Cardiac fibroblast (primary cell): ENCODE measurements at regions not wholly inside any gene's neighbourhood (a gene's known extent, or its start where the extent isn't known, plus 50 kb on each side); places are given as distances from the start of the nearest gene placed in this dataset.

Experiments
- DNase-seq, 2 donors: peaks; one replicate each; pipeline versions ENCODE4 v3.0.0 to v3.0.0-alpha.2; 2010; ENCODE audit warnings: low read depth in 2 of 2
- H3K4me3 ChIP-seq, 2 donors: replicated peaks in 1 of 2; 1 replicate in 1 of 2; 2 replicates in 1 of 2; pipeline ENCODE4 v1.5.1; 2011; ENCODE audit warnings: low read depth in 2 of 2, low read length in 2 of 2, mild to moderate bottlenecking in 2 of 2, moderate library complexity in 1 of 2
- CTCF ChIP-seq: IDR thresholded peaks from one replicate; pipeline ENCODE4 v1.5.1; 2011; ENCODE audit warnings: low read depth, mild to moderate bottlenecking, low read length, inconsistent platforms

DNA sequence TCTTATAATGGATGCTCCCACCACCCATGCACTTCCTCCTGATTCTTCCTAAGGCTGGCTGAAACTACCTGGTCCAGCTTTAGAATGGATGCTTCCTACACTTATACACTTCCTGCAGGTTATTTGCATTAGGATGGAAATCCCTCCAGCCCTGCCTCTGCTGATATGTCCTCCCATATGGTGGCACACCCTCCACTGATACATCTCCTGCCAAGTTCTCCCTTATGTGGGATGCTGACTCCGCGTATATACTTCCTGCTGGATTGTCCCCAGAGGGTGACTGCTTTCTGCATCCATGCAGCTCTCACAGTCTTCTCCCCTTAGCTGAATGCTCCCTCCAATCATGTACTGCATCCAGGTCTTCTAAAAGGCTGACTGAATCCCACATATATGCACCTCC is 254.6 kb upstream of the FAM47C start:
- H3K4me3 ChIP-seq = no peak overlapping the region
- DNase-seq = no peak
- no peak for TF ChIP-seq CTCF

GRCh38 chrX:36787752-36788151 is 220.4 kb upstream of the FAM47C start:
- no peak for DNase-seq
- H3K4me3 ChIP-seq = no peak overlapping the region
- TF ChIP-seq CTCF = no peak

GRCh38 chrX:36803151-36803550 is 205.0 kb upstream of the FAM47C start:
- no peak overlapping the region for H3K4me3 ChIP-seq
- no peak for TF ChIP-seq CTCF
- DNase-seq = no peak

- TF ChIP-seq CTCF = no peak
- H3K4me3 ChIP-seq = no peak overlapping the region
- no peak for DNase-seq
These were observed 204.1 kb upstream of the FAM47C start for GRCh38 chrX:36804066-36804465.

- TF ChIP-seq CTCF = no peak
- no peak for DNase-seq
These were observed 163.3 kb upstream of the FAM47C start for GRCh38 chrX:36844857-36845256.

DNA sequence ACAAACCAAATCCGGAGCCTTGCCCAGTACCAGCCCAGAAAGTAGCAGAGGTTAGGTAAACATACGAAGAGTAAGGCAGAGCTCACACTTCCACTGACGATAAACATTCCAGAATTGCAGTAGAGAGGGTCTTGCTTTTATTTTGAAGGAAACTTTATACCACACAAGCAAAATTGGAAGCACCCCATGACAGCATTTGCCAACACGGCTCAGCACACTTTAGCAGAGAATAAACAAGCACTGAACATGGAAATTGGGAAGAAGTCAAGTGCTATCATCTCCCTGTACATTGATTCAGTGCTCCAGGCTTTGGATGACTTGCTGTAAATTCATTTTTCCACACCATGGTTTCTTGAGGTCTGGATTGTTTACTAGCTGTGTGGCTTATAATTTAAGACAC is 160.7 kb upstream of the FAM47C start:
- TF ChIP-seq CTCF = no peak
- no peak for DNase-seq
- no peak overlapping the region for H3K4me3 ChIP-seq

More at GRCh38 chrX:36844857-36845256, 163.3 kb upstream of the FAM47C start:
- no peak overlapping the region for H3K4me3 ChIP-seq

DNA sequence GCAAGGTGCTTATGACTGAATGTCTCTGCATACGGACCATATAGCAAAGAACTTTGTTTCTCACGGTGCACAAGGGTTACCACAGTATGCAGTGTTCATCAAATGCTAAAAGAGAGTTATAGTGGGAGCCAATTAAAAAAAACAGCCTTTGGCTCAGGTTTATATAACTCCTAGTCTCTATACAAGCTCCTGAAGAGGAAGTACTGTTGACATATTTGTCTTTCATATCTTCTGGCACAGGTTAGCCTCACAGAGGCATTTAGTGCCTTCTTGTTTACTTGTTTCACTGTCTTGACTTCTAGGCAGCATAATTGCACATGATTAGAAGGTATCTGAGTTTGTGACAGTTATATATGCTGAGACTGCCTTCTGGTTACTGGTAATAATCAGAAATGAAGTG is 158.8 kb upstream of the FAM47C start:
- no peak for TF ChIP-seq CTCF
- no peak overlapping the region for H3K4me3 ChIP-seq

More for the DNA sequence above, 158.8 kb upstream of the FAM47C start:
- DNase-seq = no peak
